Mammary epithelial cell (primary cell): ENCODE measurements at regions not wholly inside any gene's neighbourhood (a gene's known extent, or its start where the extent isn't known, plus 50 kb on each side); places are given as distances from the start of the nearest gene placed in this dataset.

Experiments
- CTCF ChIP-seq, 2 donors: IDR thresholded peaks in 1 of 2; conservative IDR thresholded peaks in 1 of 2; 2 replicates each; pipeline ENCODE4 v1.5.1; 2011 to 2012; ENCODE audit warnings: inconsistent platforms in 2 of 2, low read length in 2 of 2, mild to moderate bottlenecking in 2 of 2, control low read depth in 1 of 2, low read depth in 1 of 2; ENCODE audit not compliant: insufficient read depth in 1 of 2; ENCODE audit errors: extremely low read depth in 1 of 2
- EZH2 ChIP-seq: IDR thresholded peaks from 2 replicates; pipeline ENCODE4 v1.6.1; 2012; ENCODE audit warnings: low read length, inconsistent platforms, borderline replicate concordance

- TF ChIP-seq CTCF (conservative IDR thresholded peaks at IDR 0.05 in 1 of 2, IDR thresholded peaks at IDR 0.05 in 1 of 2; ENCODE audit: extremely low read depth in 1 of 2, insufficient read depth in 1 of 2, low read depth in 1 of 2, low read length in 2 of 2) (no peak), EZH2 (no peak)
Observed at GRCh38 chr6:14824484-14825275, 421.2 kb upstream of the JARID2 start.
